Sigmoid colon (tissue), 4 donors: ENCODE measurements at regions not wholly inside any gene's neighbourhood (a gene's known extent, or its start where the extent isn't known, plus 50 kb on each side); places are given as distances from the start of the nearest gene placed in this dataset.

Experiments
- CTCF ChIP-seq, 4 experiments: fragments of 450-650 bp in 3 of 4; fragments of 200-600 bp in 1 of 4; IDR thresholded peaks; one replicate each; pipeline ENCODE4 v1.5.1; 2016 to 2019; ENCODE audit warnings: antibody characterized with exemption in 4 of 4, mild to moderate bottlenecking in 3 of 4, moderate library complexity in 2 of 4
- EP300 ChIP-seq, 4 donors: sonication (generic); formaldehyde crosslinking; IDR thresholded peaks; one replicate each; pipeline ENCODE4 v1.6.1; 2017; ENCODE audit warnings: antibody characterized with exemption in 4 of 4

DNA sequence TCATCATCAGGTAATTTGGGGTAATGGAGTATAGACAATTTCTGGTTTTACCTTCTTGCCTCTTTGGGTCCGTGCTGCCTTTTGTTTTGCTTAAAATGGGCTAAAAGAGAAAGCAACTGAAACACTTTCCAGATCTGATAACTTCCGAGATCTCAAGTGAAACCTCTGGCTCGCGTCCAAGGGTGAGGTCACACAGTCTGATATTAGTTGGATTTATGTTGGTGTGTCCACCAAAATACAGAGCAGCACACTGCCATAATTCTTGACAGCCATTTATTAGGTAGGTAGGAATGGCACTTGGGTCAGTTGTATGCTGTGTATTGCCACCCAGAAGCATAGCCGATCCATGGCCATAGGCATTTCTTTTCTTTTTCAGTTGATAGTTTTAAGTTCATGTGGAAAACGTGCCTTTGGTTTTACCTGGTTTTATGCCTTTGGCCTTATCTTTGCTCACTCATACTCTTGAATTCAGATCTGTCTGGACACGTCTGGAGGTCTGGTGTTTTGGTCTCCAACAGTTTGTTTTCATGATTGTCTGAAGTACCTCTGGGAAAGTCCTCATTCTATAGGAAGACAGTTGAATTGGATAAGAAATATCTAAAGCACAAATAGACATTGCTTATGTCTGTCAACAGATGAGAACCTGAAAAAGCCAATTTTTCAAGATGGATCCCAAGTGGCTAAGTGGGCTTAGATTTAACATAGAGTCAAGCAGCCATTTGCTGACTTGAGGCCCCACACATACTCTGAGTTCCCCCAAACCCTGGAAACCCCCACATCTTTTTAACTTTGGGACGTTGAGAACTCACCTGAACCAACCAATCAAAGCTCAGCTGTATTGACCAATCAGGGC, 320.8 kb downstream of the SOX4 start:
- TF ChIP-seq CTCF (IDR thresholded peaks at IDR 0.05) (no peak), EP300 (IDR thresholded peaks at IDR 0.05) (no peak)
